ENCODE measurements at regions not wholly inside any gene's neighbourhood (a gene's known extent, or its start where the extent isn't known, plus 50 kb on each side); places are given as distances from the start of the nearest gene placed in this dataset.

DNA sequence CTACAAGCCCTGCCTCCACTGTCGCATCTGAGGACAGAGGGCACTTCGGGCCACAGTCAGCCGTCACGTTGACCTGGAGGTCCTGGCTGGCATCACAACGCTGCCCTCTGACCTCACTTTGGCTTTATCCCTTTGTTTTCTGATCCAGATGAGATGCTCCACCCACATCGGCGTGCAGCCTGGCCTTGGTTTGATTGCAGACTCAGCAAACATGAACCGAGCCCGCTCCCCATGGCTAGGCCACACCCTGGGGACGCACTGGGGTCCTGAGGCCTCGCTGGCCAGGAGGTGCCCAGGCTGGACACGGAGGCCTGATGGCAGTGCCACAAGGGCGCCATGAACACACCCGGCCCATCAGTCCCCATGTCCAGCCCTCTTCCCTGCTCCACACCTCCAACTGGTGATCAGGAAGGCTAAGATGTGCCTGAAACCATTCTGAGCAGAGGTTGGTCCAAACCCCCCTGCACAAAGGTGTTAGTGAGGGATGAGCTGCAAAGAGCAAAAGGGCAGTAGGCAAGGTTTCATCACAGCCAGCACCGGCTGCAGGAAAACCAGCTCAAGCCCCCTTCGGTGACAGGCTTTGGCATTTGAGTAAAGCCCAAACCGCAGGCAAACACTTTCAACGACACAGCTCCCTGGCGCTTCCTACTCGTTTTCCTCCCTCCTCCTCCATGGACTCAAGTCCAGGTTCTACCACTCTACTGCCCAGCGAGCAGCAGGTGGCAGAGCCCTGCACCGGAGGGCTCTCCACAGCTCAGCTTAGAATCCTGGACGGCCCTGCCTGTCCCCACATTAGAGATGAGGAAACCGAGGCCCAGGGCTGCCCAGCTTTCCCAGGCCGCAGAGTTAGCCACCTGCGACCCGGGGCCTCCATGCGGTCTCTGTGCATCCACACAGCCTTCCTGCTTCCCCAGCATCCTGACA lies 165.8 kb downstream of the NUP210 start:
- TF ChIP-seq, protein P1, sequence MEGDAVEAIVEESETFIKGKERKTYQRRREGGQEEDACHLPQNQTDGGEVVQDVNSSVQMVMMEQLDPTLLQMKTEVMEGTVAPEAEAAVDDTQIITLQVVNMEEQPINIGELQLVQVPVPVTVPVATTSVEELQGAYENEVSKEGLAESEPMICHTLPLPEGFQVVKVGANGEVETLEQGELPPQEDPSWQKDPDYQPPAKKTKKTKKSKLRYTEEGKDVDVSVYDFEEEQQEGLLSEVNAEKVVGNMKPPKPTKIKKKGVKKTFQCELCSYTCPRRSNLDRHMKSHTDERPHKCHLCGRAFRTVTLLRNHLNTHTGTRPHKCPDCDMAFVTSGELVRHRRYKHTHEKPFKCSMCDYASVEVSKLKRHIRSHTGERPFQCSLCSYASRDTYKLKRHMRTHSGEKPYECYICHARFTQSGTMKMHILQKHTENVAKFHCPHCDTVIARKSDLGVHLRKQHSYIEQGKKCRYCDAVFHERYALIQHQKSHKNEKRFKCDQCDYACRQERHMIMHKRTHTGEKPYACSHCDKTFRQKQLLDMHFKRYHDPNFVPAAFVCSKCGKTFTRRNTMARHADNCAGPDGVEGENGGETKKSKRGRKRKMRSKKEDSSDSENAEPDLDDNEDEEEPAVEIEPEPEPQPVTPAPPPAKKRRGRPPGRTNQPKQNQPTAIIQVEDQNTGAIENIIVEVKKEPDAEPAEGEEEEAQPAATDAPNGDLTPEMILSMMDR (IDR thresholded peaks at IDR 0.05) = no peak
- no peak for TF ChIP-seq POLR2A (IDR thresholded peaks at IDR 0.05)
- DNase-seq = peak in 2 of 5 donors; percentile 23 to 53
- no peak overlapping the region for H3K4me3 ChIP-seq
- peaks cover 0 to 6% (median 0%) of the 10 kb centered on the region in 9 donors for H3K27me3 ChIP-seq
- H3K27ac ChIP-seq = no peak overlapping the region
- H3K4me1 ChIP-seq = peaks cover 0 to 7% (median 0%) of the 10 kb centered on the region in 12 donors
- H3K9me3 ChIP-seq = no peaks in the 10 kb centered on the region
- no peaks in the 10 kb centered on the region for H3K36me3 ChIP-seq
- intact Hi-C loops (cut with DNase I) = no loop called here
- 78 to 86% (median 84%) methylated on average over 28 of the region's 28 CpGs for WGBS, 4 donors
- ATAC-seq = no peak

DNA sequence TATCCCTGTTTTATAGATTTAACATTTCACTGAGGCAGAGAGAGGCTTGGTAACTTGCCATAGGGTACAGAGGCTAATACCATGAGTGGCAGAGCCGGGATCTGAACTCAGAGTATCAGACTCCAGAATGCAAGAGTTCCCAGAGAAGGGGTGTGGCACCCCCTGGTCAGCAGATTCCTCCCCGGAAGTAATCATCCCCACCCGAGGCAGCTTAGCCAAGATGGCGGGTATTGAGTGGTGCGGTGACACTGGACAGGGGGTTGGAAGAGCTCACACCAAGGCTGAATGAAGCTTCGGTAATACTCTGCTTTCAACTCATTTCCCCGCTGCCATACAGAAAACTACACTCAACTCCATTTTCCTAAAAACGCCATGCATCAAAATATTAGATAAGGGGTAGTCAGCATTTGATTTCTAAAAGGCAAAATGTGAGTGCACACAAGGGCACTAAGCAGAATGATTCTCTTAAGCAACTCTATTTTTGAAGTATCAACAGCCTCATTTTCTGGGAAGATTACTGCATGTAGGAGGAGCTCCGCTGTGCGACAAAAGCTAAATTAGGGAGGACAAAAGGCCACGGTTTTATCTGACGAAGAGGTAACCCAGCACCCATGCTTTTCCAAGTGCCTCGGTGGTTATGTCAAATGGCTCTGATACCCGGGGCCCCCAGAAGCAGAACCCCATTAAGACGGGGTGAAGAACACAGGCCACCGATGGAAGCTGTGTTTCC lies 166.7 kb downstream of the NUP210 start:
- Histone ChIP-seq H3K9me3 (no peaks in the 10 kb centered on the region), H3K27me3 (peaks cover 0 to 6% (median 0%) of the 10 kb centered on the region in 9 donors), H3K4me1 (peaks cover 0 to 5% (median 0%) of the 10 kb centered on the region in 12 donors), H3K4me3 (no peak overlapping the region), H3K36me3 (no peaks in the 10 kb centered on the region), H3K27ac (no peak overlapping the region)
- WGBS, 4 donors = 82 to 90% (median 85%) methylated on average over 16 of the region's 16 CpGs
- TF ChIP-seq, protein P1 (IDR thresholded peaks at IDR 0.05) = no peak
- no peak for TF ChIP-seq POLR2A (IDR thresholded peaks at IDR 0.05)
- intact Hi-C loops (cut with DNase I) = no loop called here
- DNase-seq = no peak
- no peak for ATAC-seq

DNA sequence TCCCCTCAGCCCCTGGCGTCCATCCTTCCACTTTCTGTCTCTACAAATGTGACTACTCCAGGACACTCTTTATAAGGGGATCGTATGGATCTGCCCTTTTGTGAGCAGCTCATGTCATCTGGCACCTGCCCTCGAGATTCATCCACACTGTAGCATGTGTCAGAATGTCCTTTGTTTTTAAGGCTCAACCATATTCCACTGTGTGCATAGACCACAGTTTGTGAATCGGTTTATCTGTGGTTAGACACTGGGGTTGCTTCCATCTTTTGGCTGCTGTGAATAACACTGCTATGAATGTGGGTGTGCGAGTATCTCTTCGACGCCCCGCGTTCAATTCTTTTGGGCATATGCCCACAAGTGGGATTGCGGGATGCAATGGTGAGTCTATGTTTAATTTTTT lies 167.9 kb downstream of the NUP210 start:
- Histone ChIP-seq H3K4me1 (peaks cover 0 to 5% (median 0%) of the 10 kb centered on the region in 12 donors), H3K27me3 (peaks cover 0 to 6% (median 0%) of the 10 kb centered on the region in 9 donors), H3K9me3 (no peaks in the 10 kb centered on the region), H3K36me3 (no peaks in the 10 kb centered on the region), H3K4me3 (no peak overlapping the region), H3K27ac (no peak overlapping the region)
- intact Hi-C loops (cut with DNase I) = no loop called here
- no peak for DNase-seq
- WGBS, 4 donors = 83 to 90% (median 87%) methylated on average over 10 of the region's 10 CpGs
- TF ChIP-seq POLR2A (IDR thresholded peaks at IDR 0.05) = no peak
- TF ChIP-seq, protein P1 (IDR thresholded peaks at IDR 0.05) = no peak
- ATAC-seq = no peak
